OCI-LY7 (cell line): ENCODE measurements at regions not wholly inside any gene's neighbourhood (a gene's known extent, or its start where the extent isn't known, plus 50 kb on each side); places are given as distances from the start of the nearest gene placed in this dataset.

ENCODE experiments used
- BruUV-seq: library from RNA; stranded (reverse); fragments of 400-500 nt; replicated peaks from 2 replicates; lab custom pipeline; 2021; lab: Mats Ljungman, UMichigan
- CTCF ChIA-PET: fragments of 300-600 bp; sonication (Branson Sonifier 250); formaldehyde crosslinking; loops from one replicate; lab custom pipeline; 2022; ENCODE audit warnings: antibody characterized with exemption; ENCODE audit not compliant: unreplicated experiment; lab: Charles Lee
- POLR2A ChIA-PET: fragments of 300-600 bp; sonication (Branson Sonifier 250); formaldehyde crosslinking; loops from one replicate; lab custom pipeline; 2022; ENCODE audit warnings: antibody characterized with exemption; lab: Charles Lee
- DNase-seq: peaks from one replicate; pipeline ENCODE4 v3.0.0-alpha.2; 2015; ENCODE audit warnings: low spot score
- H2AFZ ChIP-seq: fragments of 200-600 bp; sonication (generic), shearing (Covaris generic); 2 replicates; pipeline ENCODE4 v1.6.1; 2014; ENCODE audit warnings: mild to moderate bottlenecking, antibody characterized with exemption, low read length, moderate library complexity
- H3K27ac ChIP-seq: fragments of 200-600 bp; sonication (generic); 2 replicates; pipeline ENCODE4 v1.5.1; 2014; ENCODE audit warnings: mixed run types, low read depth, mild to moderate bottlenecking, moderate library complexity, low read length, inconsistent platforms; ENCODE audit not compliant: poor library complexity, severe bottlenecking
- H3K36me3 ChIP-seq: fragments of 200-600 bp; sonication (generic); 2 replicates; pipeline ENCODE4 v1.6.1; 2014; ENCODE audit warnings: mild to moderate bottlenecking, antibody characterized with exemption, low read length, moderate library complexity, mixed read lengths; ENCODE audit not compliant: insufficient read depth
- H3K4me1 ChIP-seq: fragments of 200-600 bp; sonication (generic); 2 replicates; pipeline ENCODE4 v1.5.1; 2014; ENCODE audit warnings: mild to moderate bottlenecking, low read length; ENCODE audit not compliant: insufficient read depth, poor library complexity, severe bottlenecking
- H3K4me2 ChIP-seq: fragments of 200-600 bp; sonication (generic); 2 replicates; pipeline ENCODE4 v1.6.1; 2014; ENCODE audit warnings: mild to moderate bottlenecking, low read length
- H3K4me3 ChIP-seq: fragments of 200-600 bp; sonication (generic); 2 replicates; pipeline ENCODE4 v1.5.1; 2014; ENCODE audit warnings: mild to moderate bottlenecking, low read depth, low read length; ENCODE audit not compliant: poor library complexity, severe bottlenecking
- H3K79me2 ChIP-seq: fragments of 200-600 bp; sonication (generic); 2 replicates; pipeline ENCODE4 v1.6.1; 2016; ENCODE audit warnings: low read depth, mild to moderate bottlenecking, low read length, moderate library complexity, mixed read lengths; ENCODE audit not compliant: insufficient read depth
- H3K9me2 ChIP-seq: fragments of 200-600 bp; sonication (generic); 2 replicates; pipeline ENCODE4 v1.6.1; 2016; ENCODE audit warnings: mild to moderate bottlenecking, low read length, mixed read lengths; ENCODE audit not compliant: insufficient read depth
- H3K9me3 ChIP-seq: fragments of 200-600 bp; sonication (generic); 2 replicates; pipeline ENCODE4 v1.6.1; 2014; ENCODE audit warnings: mild to moderate bottlenecking, mixed run types, low read length, mixed read lengths
- H4K20me1 ChIP-seq: fragments of 200-600 bp; sonication (generic); 2 replicates; pipeline ENCODE4 v1.6.1; 2014; ENCODE audit warnings: mild to moderate bottlenecking, antibody characterized with exemption, low read length, moderate library complexity, mixed read lengths; ENCODE audit not compliant: insufficient read depth
- CTCF ChIP-seq: fragments of 200-600 bp; sonication (generic); conservative IDR thresholded peaks from 2 replicates; pipeline ENCODE4 v1.5.1; 2014; ENCODE audit warnings: mild to moderate bottlenecking, antibody characterized with exemption, low read length, moderate library complexity, mixed read lengths
- EZH2phosphoT487 ChIP-seq: fragments of 200-600 bp; sonication (generic); IDR thresholded peaks from 2 replicates; pipeline ENCODE4 v1.6.1; 2018; ENCODE audit warnings: low read depth, borderline replicate concordance, mild to moderate bottlenecking, mixed run types, antibody characterized with exemption, low read length, moderate library complexity, mixed read lengths
- intact Hi-C: fragments of 100-400 bp; cut with micrococcal nuclease; formaldehyde crosslinking; loops from one replicate; pipeline ENCODE4 v1.10.0; 2022; ENCODE audit not compliant: unreplicated experiment

- no peak for TF ChIP-seq EZH2phosphoT487
- TF ChIP-seq CTCF, result no peak
- Histone ChIP-seq H3K9me3 (no peaks in the 10 kb centered on the region), H3K4me2 (peak overlapping the region; percentile 45), H3K79me2 (no peaks in the 10 kb centered on the region), H2AFZ (peak overlapping the region; percentile 41; the same call in 1 of the 2 replicates), H3K4me1 (peaks cover 4% of the 10 kb centered on the region), H3K36me3 (no peaks in the 10 kb centered on the region), H3K4me3 (no peak overlapping the region), H4K20me1 (no peaks in the 10 kb centered on the region), H3K27ac (no peak overlapping the region), H3K9me2 (no peaks in the 10 kb centered on the region)
- ChIA-PET POLR2A (no interaction called here), CTCF (no interaction called here)
- intact Hi-C loops, result no loop called here
- peak; percentile 32 for DNase-seq
- BruUV-seq, result no TSS peak
Observed at GRCh38 chr14:40119765-40120164, 687.5 kb upstream of the FBXO33 start.

GRCh38 chr14:40119321-40119720, 687.1 kb upstream of the FBXO33 start:
- no peaks in the 10 kb centered on the region for H3K9me3 ChIP-seq
- H3K4me2 ChIP-seq, result peak overlapping the region; percentile 45
- H3K4me3 ChIP-seq, result no peak overlapping the region
- no peak for TF ChIP-seq CTCF
- no peak for TF ChIP-seq EZH2phosphoT487
- DNase-seq, result no peak
- no peak overlapping the region for H3K27ac ChIP-seq
- no peaks in the 10 kb centered on the region for H3K36me3 ChIP-seq
- BruUV-seq, result no TSS peak
- H2AFZ ChIP-seq, result peak overlapping the region; percentile 41; the same call in 1 of the 2 replicates
- no peaks in the 10 kb centered on the region for H3K79me2 ChIP-seq
- H3K4me1 ChIP-seq, result peaks cover 4% of the 10 kb centered on the region
- ChIA-PET CTCF (no interaction called here), POLR2A (no interaction called here)
- no peaks in the 10 kb centered on the region for H4K20me1 ChIP-seq
- intact Hi-C loops, result no loop called here
- no peaks in the 10 kb centered on the region for H3K9me2 ChIP-seq

- Histone ChIP-seq H3K9me3 (no peaks in the 10 kb centered on the region), H4K20me1 (no peaks in the 10 kb centered on the region), H3K9me2 (no peaks in the 10 kb centered on the region), H3K36me3 (no peaks in the 10 kb centered on the region), H3K4me3 (no peak overlapping the region), H2AFZ (no peak overlapping the region), H3K4me2 (no peak overlapping the region), H3K4me1 (peaks cover 4% of the 10 kb centered on the region), H3K27ac (no peak overlapping the region), H3K79me2 (no peaks in the 10 kb centered on the region)
- DNase-seq, result no peak
- intact Hi-C loops, result no loop called here
- ChIA-PET POLR2A (no interaction called here), CTCF (no interaction called here)
- no TSS peak for BruUV-seq
- no peak for TF ChIP-seq CTCF
- no peak for TF ChIP-seq EZH2phosphoT487
Observed at GRCh38 chr14:40115583-40115982, 683.4 kb upstream of the FBXO33 start.
